ENCODE measurements at regions not wholly inside any gene's neighbourhood (a gene's known extent, or its start where the extent isn't known, plus 50 kb on each side); places are given as distances from the start of the nearest gene placed in this dataset.

GRCh38 chr2:120490091-120490798 lies 144.3 kb downstream of the INHBB start:
- Histone ChIP-seq H2AFZ (ENCODE audit: low read length) (no peak overlapping the region), H3K79me2 (ENCODE audit: low read length) (no peaks in the 10 kb centered on the region), H3K4me3 (ENCODE audit: low read length) (no peak overlapping the region)

GRCh38 chr2:120491111-120491625 lies 145.2 kb downstream of the INHBB start:
- no peaks in the 10 kb centered on the region for H3K27me3 ChIP-seq (replicated peaks; ENCODE audit: insufficient read depth, low read length)
- H4K20me1 ChIP-seq (ENCODE audit: insufficient read depth, low read length): no peaks in the 10 kb centered on the region
- no peaks in the 10 kb centered on the region for H3K9me2 ChIP-seq (replicated peaks; ENCODE audit: insufficient read depth, low read length)
- no peak overlapping the region for H3K4me2 ChIP-seq (ENCODE audit: low read depth, low read length)
- no peaks in the 10 kb centered on the region for H3K4me1 ChIP-seq (ENCODE audit: low read length)
- H3F3A ChIP-seq (ENCODE audit: insufficient read depth, low read length): no peaks in the 10 kb centered on the region
- DNase-seq: no peak
- no peaks in the 10 kb centered on the region for H3K36me3 ChIP-seq (replicated peaks; ENCODE audit: insufficient read depth, low read length)
- no peak overlapping the region for H3K4me3 ChIP-seq (ENCODE audit: low read length)
- H3K9ac ChIP-seq (ENCODE audit: low read length): no peak overlapping the region
- H2AFZ ChIP-seq (ENCODE audit: low read length): no peak overlapping the region
- H3K27ac ChIP-seq (ENCODE audit: low read length): no peak overlapping the region
- no peak for TF ChIP-seq CTCF (IDR thresholded peaks at IDR 0.05; ENCODE audit: low read length)
- TF ChIP-seq EZH2phosphoT487 (IDR thresholded peaks at IDR 0.05; ENCODE audit: low read length): no peak
- TF ChIP-seq EZH2 (optimal IDR thresholded peaks at IDR 0.05; ENCODE audit: low read depth, low read length): no peak
- no peaks in the 10 kb centered on the region for H3K9me3 ChIP-seq (replicated peaks; ENCODE audit: insufficient read depth, low read length)
- no peaks in the 10 kb centered on the region for H3K79me2 ChIP-seq (ENCODE audit: low read length)

More at GRCh38 chr2:120490091-120490798, 144.3 kb downstream of the INHBB start:
- Histone ChIP-seq H3K4me2 (ENCODE audit: low read depth, low read length) (no peak overlapping the region), H3K9me3 (replicated peaks; ENCODE audit: insufficient read depth, low read length) (no peaks in the 10 kb centered on the region), H3K9me2 (replicated peaks; ENCODE audit: insufficient read depth, low read length) (no peaks in the 10 kb centered on the region), H3K27ac (ENCODE audit: low read length) (no peak overlapping the region), H3K27me3 (replicated peaks; ENCODE audit: insufficient read depth, low read length) (no peaks in the 10 kb centered on the region), H4K20me1 (ENCODE audit: insufficient read depth, low read length) (no peaks in the 10 kb centered on the region), H3F3A (ENCODE audit: insufficient read depth, low read length) (no peaks in the 10 kb centered on the region), H3K9ac (ENCODE audit: low read length) (no peak overlapping the region), H3K36me3 (replicated peaks; ENCODE audit: insufficient read depth, low read length) (no peaks in the 10 kb centered on the region), H3K4me1 (ENCODE audit: low read length) (no peaks in the 10 kb centered on the region)
- DNase-seq: no peak
- TF ChIP-seq EZH2phosphoT487 (IDR thresholded peaks at IDR 0.05; ENCODE audit: low read length) (no peak), EZH2 (optimal IDR thresholded peaks at IDR 0.05; ENCODE audit: low read depth, low read length) (no peak), CTCF (IDR thresholded peaks at IDR 0.05; ENCODE audit: low read length) (no peak)

DNA sequence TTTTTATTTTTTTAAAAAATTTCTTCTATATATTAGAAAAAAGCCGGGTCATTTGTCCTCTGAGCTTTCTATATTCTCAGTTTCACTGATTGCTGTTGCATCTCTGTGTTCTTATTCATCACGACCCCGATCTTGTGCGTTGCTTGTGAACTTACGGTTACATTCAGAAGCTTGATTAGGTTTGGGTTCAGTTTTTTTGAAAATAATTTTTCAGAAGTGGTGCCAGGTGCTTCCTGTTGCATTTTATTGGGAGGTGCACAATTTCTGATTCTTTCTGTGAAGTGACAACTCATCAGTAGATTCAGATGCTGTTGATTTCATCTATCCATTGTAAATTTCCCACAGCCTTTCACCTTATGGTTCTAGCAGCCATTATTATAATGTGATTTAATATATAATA lies 147.3 kb downstream of the INHBB start:
- H3K79me2 ChIP-seq (ENCODE audit: low read length): no peaks in the 10 kb centered on the region
- no peaks in the 10 kb centered on the region for H3K27me3 ChIP-seq (replicated peaks; ENCODE audit: insufficient read depth, low read length)
- no peak overlapping the region for H3K9ac ChIP-seq (ENCODE audit: low read length)
- H3K9me3 ChIP-seq (replicated peaks; ENCODE audit: insufficient read depth, low read length): no peaks in the 10 kb centered on the region
- DNase-seq: no peak
- no peak overlapping the region for H3K4me2 ChIP-seq (ENCODE audit: low read depth, low read length)
- no peaks in the 10 kb centered on the region for H3F3A ChIP-seq (ENCODE audit: insufficient read depth, low read length)
- no peak overlapping the region for H3K4me3 ChIP-seq (ENCODE audit: low read length)
- H3K9me2 ChIP-seq (replicated peaks; ENCODE audit: insufficient read depth, low read length): no peaks in the 10 kb centered on the region
- H3K36me3 ChIP-seq (replicated peaks; ENCODE audit: insufficient read depth, low read length): no peaks in the 10 kb centered on the region
- no peak overlapping the region for H3K27ac ChIP-seq (ENCODE audit: low read length)
- no peak overlapping the region for H2AFZ ChIP-seq (ENCODE audit: low read length)
- H3K4me1 ChIP-seq (ENCODE audit: low read length): no peaks in the 10 kb centered on the region
- no peaks in the 10 kb centered on the region for H4K20me1 ChIP-seq (ENCODE audit: insufficient read depth, low read length)
- no peak for TF ChIP-seq CTCF (IDR thresholded peaks at IDR 0.05; ENCODE audit: low read length)
- no peak for TF ChIP-seq EZH2 (optimal IDR thresholded peaks at IDR 0.05; ENCODE audit: low read depth, low read length)
- TF ChIP-seq EZH2phosphoT487 (IDR thresholded peaks at IDR 0.05; ENCODE audit: low read length): no peak

Measured in MM.1S (cell line).